Endometrium (tissue), 2 donors: ENCODE measurements at regions not wholly inside any gene's neighbourhood (a gene's known extent, or its start where the extent isn't known, plus 50 kb on each side); places are given as distances from the start of the nearest gene placed in this dataset.
A peak's percentile ranks its signal among the peaks of the same experiment; 100 is the strongest.

ENCODE experiments used
- FAIRE-seq: peaks from 2 replicates; lab custom pipeline; 2012; peaks lifted over from hg19 to GRCh38; lab: Jason Lieb, UNC
- donor health status: control.
- donor health status: control.

DNA sequence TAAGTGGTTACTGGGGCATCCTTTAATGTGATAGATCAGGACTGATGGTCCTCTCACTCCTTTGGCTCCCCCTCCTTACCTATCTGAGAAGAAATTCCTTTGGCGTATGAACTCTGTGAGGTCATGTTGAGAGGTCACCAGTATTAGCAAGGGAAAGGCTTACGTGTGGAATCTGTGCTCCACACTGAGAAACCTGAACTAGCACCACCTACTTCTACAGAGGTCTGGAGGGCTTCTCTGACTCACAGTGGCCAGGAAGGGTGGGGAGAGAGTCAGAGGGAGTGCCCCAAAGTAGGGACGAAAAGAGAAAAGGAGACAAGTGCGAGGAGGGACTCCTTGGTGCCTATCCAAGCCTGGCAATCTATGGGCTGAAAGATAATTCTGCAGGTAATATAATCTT, 348.6 kb downstream of the TNS1 start:
- no peak for FAIRE-seq

DNA sequence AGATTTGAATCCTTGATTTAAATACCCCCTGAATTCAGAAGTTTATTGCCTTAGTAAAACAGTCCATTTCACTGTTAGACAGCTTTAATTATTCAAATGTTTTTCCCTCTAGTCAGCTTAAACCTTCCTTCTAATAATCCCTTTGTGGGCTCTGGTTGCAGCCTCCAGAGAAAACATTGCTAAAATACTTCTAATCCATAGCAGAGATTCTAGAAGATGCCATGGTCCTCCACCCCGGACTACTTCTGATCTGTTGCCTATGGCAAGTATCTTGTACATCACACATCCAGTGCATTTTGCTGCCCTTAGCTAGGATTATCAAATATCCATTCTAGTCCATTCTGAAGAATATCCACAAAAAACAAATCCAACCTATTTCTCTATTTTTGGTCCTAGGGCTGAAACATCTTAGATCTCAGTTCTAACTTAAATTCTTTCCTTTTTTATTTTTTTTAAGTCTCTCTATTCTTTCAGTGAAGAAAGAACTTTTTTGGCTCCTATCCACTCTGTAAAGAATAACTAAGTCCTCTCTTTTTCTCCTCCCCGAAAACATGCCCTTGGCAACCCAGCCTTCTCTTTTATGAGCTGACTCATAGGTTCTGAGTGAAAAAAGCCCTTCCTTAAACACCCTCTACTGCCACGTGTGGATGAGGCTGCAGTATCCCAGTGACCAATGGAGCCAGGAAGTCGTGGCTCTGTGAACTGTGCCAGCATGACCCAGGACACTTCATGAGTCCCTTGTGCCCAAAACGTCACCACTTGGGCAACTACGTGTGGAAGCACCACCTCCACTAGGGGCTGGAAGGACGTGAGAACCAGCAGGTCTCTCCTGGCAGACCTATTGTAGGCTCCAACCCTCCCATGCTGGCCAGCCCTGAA, 349.8 kb downstream of the TNS1 start:
- peak; percentile 95 for FAIRE-seq

DNA sequence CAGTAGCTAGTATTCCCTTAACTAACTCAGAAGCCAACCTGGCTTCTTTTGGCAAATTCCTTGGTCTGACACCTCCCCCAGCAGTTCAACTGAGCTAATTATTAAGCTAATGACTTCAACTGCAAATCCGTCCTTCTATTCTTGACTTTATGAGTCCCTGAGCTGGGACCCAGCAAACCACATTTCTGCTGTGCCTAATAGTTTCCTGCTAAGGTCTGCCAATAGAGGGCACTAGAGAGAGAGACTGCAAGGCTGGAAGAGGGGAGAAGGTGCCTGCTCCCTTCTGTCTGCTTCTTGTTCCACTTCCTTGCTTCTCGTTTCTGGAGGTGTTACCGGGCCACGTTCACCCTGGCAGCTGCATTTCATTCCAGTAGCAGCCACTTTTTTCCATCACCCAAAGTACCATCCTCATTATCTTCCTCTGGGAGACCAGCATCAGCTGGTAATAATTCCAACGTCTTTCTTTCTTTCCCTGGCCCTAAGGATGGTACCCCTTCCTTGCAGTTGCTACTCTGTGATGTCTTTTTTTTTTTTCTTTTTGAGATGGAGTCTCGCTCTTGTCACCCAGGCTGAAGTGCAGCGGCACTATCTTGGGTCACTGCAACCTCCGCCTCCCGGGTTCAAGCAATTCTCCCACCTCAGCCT, 352.0 kb downstream of the TNS1 start:
- no peak for FAIRE-seq

DNA sequence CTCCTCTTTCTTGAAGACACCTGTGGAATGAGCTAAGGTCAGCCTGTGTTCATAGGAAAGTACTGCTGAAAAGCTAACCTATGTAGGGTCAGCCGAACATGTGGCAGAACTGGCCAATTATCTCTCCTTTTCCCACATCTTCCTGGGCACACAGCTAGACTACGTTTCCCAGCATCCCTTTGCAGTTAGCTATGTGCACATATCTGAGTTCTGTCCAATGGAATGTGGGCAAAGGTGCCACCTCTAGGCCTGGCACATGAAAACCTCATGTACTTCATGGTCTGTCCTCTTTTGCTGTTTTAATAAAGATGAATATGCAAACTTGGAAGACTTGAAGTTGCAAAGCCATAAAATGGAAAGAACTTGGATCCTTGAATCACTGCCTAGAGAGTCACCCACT, 352.6 kb downstream of the TNS1 start:
- FAIRE-seq, result no peak

DNA sequence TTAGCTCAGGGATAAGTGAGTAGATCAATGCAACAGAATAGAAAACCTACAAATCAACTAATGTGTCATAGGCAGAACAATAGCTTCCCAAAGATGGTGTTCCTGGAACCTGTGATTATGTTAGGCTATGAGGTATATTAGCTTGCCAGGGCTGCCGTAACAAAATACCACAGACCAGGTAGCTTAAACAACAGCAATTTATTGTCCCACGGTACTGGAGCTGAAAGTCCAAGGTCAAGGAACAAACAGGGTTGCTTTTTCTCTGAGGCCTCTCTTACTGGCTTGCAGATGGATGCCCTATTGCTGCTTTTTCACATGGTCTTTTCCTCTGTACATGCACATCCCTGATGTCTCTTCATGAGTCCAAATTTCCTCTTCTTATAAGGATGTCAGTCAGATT, 354.9 kb downstream of the TNS1 start:
- no peak for FAIRE-seq

DNA sequence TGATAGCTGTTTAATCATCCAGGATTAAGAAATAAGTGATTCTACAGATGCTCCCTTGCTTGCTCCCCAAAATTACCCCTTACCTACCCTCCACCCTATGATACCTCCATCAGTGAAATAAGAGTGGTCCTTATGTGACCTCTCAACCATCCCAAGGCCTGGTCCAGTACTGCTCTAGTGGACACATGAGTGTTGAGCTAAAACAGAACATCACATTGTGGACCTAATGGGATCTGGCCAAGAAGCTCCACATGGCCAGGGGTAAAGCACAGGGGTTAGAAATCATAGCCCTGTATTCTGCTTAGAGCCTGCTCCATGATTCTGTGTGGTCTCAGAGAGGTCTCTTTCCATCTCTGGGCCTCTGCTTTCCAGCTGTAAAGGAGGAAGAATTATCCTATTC, 355.6 kb downstream of the TNS1 start:
- no peak for FAIRE-seq

DNA sequence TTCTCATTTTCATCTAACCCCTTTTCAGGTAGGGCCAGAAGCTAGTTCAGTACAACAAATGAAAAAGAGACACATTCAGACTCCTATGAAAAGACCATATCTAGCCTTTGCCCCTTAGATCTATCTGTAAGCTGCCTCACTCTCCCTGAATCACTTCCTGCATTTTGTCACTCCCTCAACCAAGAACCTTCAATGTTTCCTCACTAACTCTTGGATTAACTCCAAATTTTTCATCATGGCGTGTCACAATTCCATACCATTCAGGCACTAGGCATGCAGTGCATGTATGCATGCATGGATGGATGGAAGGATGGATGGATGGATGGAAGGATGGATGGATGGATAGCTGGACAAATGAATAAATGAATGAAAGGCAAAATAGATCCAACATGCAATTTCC, 356.9 kb downstream of the TNS1 start:
- no peak for FAIRE-seq

DNA sequence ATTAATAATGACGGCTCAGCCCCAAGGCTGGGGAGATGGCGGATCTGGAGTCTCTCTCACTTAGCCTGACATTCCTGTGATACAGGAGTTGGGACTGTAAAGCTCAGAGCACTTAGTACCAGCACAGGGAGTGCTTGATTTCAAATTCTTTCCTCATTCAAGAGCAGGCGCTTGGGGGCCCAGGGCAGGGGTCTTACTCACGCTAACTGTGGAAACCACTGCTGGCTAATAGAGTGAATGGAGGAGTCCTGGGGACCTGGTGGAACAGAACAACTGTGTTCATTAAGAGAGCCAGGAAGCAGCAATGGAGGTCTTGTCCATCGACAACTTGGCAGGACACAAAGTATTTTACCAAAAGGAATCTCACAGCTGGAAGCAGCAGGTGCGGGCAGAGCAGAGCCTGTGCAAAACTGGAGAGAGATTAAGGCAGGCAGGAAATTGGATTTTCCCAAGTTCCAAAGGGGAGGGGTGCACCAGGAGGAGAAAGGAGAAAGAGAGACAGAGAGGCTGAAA, 358.9 kb downstream of the TNS1 start:
- no peak for FAIRE-seq

DNA sequence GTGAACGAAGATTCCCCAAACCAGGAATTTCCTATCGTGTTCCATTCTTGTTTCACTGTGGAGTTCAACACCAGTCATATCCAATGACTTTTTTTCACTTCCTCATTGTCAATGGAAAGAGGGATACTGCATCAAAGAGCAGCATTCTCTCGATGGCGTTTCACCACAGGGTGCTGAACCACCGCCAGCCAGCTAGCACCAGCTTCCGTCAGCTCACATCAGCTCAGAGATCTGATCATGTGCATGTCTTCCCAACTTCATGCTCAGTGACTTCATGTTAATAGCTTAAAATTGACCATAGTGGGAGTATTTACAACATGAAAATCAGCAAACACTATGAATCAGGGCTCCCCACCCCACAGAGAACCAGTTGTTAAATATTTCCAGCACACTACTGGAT, 359.9 kb downstream of the TNS1 start:
- FAIRE-seq, result no peak

DNA sequence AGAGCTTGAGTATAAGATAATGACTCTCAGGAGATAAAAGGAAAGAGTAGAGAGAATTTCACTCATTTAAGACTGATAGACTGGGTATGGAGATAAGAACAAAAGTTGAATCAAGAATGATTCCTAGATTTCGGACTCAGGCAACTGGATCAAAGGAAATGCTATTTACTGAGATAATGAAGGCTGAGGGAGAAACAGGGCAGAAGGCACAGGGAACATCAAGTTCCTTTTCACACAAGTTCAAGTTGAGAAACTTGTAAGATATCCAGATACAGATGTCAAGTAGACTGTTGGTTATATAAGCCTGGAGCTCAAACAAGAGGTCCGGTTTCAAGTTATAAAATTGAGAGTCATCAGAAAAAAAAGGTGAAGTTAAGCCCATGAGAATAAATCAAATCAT, 360.8 kb downstream of the TNS1 start:
- no peak for FAIRE-seq

DNA sequence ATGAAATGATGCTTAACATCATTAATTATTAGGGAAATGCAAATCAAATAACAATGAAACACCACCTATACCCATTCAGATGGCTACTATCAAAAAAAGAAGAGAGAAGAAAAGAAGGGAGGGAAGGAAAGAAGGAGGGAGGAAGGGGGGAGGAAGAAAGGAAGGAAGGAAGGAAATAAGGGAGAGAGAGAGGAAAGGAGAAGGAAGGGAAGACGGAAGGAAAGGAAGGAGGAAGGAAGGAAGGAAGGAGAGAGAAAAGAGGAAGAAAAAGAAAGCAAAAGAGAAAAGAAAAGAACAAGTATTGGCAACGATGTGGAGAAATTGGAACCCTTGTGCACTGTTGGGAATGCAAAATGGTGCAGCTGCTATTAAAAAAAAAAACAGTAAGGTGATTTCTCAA, 363.3 kb downstream of the TNS1 start:
- no peak for FAIRE-seq

DNA sequence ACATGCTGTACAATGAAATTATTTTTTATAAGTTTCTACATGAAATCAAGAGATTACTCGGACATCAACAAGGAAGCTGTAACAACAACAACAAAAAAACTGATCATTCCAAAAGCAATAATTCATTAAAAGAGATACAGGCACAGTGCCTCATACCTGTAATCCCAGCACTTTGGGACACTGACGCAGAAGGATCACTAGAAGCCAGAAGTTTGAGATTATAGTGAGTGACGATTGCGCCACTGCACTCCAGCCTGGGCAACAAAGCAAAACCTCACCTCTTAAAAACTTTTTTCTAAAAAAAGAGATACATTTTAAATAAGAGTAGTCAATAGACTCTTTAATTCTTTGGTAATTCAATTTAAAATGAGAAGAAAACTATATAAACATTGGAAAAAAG, 364.3 kb downstream of the TNS1 start:
- FAIRE-seq, result no peak

DNA sequence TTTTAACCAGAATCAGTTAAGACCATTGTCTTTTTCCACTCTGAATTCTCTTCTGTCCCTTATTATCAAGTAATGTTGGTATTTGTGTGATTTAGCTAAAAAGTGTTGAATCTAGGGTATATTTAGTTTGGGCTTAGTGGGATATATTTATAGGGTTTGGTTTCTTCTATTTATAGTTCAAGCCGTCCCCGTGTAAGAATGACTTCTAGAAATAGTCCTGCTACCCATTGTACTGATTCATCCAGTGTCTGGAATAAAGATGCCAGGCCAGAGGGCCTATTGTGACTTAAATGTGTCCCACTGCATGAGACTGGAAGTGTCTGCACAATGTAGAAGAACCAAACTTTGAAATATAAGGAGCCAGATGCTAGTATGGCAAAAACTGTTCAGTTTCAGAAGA, 364.8 kb downstream of the TNS1 start:
- no peak for FAIRE-seq

DNA sequence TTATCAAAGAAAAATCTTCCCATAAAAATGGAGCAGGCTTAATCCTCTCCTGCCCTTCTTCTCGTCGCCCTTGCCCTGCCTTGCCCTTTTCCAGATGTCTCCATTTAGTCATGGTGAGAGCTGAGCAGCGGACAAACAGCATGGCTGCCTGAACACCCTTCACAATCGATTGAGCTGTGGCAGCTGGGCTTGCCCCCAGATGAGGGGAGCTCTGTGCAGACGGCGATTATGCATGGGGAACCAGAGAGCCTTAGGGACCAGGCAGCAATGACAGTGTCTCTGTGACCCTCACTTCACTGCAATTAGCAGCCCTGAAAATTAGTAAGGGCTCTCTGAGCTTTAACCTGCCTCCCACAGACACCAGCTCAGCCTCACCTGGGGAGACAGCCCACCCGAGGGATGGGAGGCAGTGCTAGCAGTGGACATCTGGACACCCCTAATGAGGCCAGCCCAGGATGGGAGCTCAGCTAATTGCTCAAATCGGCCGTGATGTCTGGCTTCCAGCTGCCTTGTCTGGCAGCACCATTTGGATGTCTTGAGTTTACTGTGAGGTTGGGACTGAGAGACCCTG, 365.7 kb downstream of the TNS1 start:
- FAIRE-seq, result no peak

DNA sequence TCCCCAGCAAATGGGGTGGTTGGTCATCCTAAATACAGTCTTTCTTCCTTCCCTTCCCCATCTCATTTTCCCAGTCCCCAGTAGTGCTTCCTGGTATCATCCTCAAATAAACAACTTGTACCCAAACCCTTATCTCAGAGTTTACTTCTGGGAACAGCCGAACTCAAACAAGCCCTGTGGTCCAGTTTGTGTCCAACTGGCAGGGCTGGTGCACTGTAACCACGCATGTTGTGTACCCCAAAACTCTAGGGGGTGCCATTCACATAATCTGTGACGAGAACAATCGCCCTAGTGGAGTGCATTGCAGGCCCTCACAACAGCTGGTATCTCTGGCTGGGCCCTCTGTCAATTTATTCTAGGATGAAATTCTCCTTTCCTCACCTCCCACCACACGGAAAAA, 366.2 kb downstream of the TNS1 start:
- no peak for FAIRE-seq

DNA sequence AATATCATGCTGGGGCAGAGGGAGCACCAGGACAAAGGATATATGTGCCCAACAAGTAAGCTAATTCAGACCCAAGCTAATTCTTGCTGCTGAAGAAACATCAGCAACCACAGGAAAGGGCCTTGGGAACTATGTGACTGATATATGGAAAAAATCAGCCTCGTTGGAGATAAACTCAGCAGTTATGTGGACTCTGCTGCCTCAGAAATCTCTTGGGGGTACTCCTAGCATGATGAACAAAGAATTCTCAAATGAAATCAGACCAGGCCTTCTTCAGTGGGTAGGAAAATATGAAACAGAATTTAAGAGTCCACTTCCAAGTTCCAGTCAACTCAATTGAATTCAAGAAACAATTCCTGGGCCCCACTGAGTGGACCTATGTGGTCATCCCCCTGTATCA, 367.9 kb downstream of the TNS1 start:
- FAIRE-seq, result no peak

DNA sequence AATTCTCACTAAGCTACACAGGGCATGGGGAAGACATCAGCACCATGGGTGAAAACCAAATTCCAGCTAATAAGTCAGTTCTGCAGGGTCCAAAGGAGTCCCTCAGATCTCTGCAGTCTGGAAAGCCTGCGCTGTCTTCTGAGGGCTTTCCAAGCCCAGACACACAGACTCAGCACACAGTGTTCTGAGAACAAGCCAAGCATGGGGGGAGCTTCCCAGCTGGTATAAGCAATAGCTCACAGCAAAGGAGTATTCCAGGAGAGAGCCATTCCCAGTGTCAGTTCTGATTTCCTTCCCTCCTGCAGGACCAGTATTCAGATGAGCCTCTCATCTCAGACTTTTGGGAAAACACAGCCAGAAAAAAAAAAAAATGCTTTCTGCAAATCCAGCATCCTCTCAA, 370.8 kb downstream of the TNS1 start:
- FAIRE-seq, result no peak

DNA sequence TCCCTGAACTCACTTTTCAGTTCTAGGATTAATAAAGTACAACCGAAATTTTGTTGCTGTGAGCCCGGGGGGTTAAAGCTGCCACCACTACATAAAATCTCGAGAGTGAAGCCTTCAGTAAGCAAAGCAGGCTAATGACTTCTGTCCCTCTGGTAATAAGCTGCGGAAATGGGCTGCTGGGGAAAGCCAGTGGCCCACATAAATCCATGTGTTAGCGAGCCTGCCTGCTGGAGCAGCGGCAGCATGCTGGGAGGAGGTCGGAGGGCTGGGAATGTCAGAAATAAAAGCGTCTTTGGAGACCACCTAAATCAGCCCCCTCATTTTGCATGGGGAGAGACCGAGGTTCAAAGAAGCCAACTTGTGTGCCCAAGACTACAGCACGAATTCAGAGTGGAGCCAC, 371.7 kb downstream of the TNS1 start:
- FAIRE-seq, result no peak

DNA sequence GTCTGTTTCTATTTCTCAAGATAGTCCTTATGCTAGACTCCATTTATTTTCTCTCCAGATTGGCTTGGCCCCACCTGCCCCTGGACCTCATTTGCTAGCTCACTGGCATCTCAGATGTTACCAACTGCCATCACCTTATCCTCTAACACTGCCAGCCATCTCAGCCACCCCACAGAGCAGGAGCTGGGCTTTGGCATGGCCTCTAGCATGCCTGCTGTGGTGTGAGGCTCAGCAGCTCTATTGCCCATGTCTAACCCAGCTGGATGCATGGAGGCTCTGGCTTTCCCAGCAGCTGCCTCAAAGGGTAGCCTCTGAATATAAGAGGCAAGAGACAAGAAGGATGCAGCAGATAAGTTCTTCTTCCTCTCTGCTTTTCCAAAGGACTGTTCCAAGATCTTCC, 373.4 kb downstream of the TNS1 start:
- FAIRE-seq, result no peak

DNA sequence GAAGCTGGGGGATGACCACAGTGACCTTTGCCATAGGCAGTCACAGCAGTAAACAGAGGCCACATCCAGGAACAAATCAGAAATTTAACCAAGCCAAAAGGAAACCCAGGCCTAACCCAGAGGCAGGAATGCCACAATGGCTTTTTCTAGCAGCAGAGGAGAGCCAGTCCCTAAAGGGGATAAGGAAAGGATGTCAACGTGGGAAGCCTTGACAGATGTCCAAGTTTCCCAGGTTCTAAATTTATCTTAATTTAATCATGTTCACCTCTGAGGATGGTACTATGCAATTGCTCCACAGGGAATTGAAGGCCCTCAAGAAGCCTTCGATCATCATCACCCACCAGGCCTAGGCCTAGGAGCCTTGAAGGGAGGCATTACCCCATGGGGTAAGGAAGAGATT, 374.7 kb downstream of the TNS1 start:
- no peak for FAIRE-seq

DNA sequence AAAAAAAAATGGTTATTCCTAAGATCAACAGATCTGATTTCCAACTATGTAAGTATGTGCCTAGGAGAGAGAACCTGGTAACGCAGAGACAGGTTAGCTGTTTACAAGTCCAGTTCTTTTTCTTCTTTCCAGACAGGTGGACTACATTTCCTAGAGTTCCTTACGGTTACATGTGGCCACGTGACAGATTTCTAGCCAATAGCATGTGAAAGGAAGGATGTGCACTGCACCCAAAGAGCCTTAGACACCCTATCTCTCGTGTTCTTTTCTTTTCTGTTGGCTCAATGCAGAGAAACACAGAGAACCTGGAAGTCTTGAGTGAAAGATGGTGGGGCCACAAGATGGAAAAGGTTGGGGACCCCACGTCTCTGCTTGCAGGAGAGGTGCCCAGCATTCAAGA, 375.9 kb downstream of the TNS1 start:
- FAIRE-seq, result no peak

DNA sequence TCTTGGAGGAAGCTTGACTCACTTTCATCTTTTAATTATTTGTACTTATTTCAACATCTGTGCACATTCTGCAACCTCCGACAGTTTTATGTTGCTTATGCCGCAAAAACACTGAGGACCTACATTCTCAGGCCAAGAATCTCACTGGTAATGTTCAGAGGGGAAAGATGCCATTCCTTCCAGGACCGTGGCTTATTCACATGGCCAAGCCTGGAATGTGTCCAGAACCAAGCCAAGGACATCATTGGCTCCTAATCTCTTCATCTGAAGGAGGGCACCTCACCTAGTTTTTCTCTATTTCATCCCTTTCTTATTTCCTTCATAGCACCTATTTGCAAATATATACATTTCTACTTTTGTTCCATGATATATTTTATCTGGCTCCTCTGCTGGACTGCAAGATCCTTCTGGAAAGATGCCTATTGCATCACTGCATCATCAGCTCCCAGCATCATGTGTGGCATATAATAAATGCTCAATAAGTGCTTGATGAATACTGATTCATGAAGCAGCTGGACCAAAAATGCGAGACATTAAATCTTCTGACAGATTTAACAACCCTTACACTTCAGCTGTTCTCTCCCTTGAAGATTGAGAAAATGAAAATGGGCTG, 377.1 kb downstream of the TNS1 start:
- peak; percentile 98 for FAIRE-seq
